RPMI7951 (cell line): ENCODE measurements at regions not wholly inside any gene's neighbourhood (a gene's known extent, or its start where the extent isn't known, plus 50 kb on each side); places are given as distances from the start of the nearest gene placed in this dataset.
"Not testable (repeated sequence)": the region's sequence is repeated elsewhere in the genome, so short reads cannot be mapped to it uniquely, and the experiment has no call there.

Experiments used
- DNase-seq: peaks from one replicate; pipeline ENCODE4 v3.0.0-alpha.2; 2012; ENCODE audit warnings: low read depth

DNA sequence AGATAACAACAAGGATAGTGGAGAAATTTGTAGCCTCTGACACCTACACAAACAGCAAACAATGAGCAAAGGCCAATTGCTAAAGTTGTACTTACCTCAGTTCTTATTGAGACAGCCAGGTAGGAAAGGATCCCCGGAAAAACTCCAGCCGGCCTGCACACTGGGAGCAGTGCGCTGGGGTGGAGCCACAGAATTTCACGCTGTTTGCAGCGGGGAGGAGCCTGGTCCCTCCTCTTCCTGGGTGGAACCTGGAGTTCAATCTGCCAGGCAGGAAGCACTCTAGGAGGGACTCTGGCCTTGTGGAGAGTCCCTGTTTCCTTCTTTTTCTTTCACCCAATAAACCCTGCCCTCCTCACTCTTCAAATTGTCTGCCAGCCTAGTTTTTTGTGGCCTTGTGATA, 382.6 kb upstream of the TGIF2LX start:
- not testable (repeated sequence) for DNase-seq

DNA sequence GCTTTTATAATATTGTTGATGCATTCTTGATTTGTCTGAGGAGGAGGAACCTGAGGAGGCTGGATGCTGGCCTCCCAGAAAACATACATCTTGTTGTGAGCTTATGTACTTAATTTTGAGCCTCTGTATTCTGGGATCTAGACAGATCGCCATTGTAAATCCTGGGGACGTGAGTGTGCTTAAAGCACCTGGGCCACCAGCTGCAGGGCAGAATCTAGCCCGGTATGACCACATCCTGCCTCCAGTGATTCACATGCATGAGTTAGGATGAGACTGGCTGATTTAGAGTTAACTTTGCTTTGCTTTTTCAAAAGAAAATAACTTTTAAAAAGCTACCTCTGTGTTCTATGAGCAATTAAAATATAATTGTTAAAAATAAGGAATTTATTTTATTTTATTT, 364.6 kb upstream of the TGIF2LX start:
- DNase-seq, result not testable (repeated sequence)

DNA sequence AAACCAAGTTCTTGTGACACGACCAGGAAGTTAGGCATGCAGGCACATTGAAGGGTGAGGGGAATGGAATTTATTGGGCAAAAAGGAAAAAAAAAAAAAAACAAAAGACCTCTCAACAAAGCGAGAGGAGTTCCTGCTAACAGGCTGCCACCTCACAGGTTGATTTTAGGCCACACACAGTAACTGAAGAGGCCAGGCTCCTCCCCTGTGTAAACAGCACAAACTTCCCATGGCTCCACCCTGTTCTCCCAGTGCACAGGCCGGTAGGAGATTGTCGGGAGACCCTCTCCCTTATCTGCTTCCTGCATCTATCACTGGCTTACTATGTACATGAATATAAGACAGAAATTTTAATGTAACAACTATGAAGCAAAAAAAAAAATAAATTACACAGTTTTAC, 359.6 kb upstream of the TGIF2LX start:
- not testable (repeated sequence) for DNase-seq

GRCh38 chrX:89563107-89563506, 358.6 kb upstream of the TGIF2LX start:
- DNase-seq, result not testable (repeated sequence)

GRCh38 chrX:89567787-89568186, 353.9 kb upstream of the TGIF2LX start:
- not testable (repeated sequence) for DNase-seq

DNA sequence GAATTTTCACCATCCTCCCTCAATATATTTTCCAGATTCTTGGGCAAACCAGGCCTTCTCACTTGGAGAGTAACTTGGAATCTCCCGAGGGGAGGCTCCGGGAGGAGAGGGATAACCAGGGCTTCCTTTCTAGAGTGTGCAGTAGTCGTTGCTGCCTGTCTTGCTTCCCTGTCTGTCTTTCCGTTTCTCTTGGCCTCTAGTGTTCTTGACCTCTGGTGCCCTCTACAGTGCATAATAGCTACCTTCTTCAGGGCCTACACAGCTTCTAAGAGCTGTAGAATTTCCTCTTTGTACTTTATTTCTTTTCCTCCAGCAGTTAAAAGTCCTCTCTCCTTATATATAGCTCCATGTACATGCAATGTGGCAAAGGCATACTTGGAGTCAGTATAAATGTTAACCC, 339.8 kb upstream of the TGIF2LX start:
- not testable (repeated sequence) for DNase-seq

GRCh38 chrX:89631858-89632257, 289.9 kb upstream of the TGIF2LX start:
- DNase-seq, result not testable (repeated sequence)

DNA sequence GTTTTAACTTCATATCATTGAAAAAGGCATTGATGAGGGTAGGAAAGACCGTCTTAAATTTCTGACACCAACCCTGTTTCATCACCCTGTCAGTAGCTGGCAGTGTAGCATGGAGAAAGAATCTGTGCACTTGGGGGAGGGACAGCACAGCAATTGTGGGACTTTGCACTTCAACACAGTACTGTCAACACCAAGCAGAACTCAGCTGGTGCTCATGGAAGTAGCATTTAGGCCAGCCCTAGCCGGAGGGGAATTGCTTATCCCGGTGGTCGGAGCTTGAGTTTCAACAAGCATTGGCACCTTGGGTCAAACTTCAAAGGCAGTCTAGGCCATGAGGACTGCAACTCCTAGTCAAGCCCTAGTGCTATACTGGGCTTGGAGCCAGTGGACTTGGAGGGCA, 285.8 kb upstream of the TGIF2LX start:
- not testable (repeated sequence) for DNase-seq

GRCh38 chrX:89658662-89659061, 263.0 kb upstream of the TGIF2LX start:
- DNase-seq, result not testable (repeated sequence)

DNA sequence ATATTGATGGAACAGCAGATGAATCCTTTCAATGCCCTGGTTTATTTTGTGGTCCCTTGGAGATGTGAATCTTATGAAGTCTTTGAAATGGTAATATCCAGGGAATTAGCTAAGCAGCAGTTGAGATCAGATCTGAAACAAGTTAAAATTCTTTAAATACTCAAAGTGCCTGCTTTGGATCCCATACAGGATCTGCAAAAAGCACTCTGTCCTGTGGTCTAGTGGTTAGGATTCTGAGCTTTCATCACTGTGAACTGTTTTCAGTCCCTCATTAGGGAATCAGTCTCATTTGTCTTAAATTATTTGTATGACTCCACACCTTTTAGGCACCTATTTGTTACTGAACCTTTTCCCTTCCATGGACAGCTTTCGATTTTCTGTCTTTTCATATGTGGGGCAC, 215.2 kb upstream of the TGIF2LX start:
- not testable (repeated sequence) for DNase-seq

GRCh38 chrX:89707363-89707927, 214.3 kb upstream of the TGIF2LX start:
- not testable (repeated sequence) for DNase-seq

DNA sequence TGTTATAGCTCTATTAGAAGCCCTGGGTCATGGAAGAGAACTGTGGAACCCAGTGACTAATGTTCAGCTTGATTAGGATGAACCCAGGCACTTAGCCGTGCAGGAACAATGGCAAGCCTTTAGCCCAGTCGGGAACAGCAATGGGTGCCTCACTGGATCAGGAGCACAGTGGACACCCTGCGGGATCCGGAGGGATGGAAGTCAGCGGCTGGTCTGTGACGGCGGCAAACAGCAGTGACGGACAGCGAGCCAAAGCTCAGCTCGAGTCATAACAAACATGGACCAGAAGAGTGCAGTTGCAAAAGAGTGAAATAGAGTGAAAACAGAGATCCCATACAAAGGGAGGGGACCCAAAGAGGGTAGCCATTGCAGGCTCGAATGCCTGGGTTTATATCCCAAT, 187.3 kb upstream of the TGIF2LX start:
- DNase-seq, result not testable (repeated sequence)

DNA sequence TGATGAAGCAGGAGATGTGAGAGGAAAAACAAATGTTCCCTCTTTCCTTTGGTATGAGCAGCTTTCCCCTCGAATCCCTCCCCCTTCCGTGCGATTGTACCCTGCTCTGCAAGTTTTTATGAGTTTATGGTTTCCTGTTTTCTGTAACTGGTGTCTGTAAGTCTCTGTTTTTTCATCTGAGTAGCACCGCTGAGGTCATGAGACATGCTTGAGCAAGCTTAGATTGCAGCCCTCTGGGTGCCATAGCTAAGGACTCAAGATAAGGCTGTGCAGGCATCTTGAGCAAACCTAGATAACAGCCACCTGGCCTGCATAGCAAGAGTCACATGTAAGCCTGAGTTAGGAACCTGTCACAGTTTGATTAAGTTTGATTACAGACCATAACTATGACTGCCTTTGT, 165.2 kb upstream of the TGIF2LX start:
- not testable (repeated sequence) for DNase-seq

DNA sequence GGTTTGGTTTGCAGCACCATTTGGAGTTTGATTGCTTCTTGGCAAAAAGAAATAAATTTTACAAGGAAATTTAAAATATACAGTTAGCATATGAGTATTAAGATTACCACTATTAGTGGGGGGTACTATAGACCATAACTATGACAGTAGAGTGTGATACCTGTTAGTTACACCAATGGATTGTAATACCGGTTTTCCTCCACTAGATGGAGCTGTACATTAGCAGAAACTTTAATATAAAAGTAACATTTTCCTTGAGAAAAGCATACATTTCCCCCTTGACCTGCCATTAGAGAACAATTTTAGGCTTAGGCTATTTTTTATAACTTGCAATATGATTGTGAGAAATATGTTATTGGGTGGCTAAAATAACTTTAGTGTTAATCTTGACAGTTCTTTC, 163.9 kb upstream of the TGIF2LX start:
- DNase-seq, result peak; percentile 1

DNA sequence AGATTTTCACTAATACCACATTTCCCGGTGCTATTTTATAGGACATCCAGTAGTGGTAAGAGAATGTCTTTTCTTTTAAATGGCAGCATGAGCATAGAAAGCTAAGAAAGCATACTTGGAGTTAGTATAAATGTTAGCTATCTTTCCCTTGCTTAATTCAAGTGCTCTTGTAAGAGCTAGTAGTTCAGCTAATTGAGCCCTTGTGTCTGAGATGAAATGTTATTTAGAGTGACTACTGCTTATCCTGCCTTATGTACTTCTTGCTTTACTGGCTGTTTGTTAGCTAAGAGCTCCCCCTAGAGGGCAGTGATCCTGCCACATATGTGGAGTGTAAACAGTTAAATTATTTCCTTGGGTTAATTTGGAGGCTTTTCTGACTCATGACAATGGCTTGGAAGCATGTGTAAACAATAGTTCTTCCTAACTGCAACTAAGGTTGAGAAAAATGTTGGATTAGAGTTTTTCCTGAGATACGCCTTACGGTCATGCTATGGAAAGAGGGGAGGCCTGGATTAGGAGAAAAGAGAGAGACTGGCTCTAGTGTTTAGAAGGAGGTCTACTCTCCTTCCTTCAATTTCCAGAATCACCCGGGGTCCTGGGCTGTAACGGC, 162.5 kb upstream of the TGIF2LX start:
- not testable (repeated sequence) for DNase-seq

DNA sequence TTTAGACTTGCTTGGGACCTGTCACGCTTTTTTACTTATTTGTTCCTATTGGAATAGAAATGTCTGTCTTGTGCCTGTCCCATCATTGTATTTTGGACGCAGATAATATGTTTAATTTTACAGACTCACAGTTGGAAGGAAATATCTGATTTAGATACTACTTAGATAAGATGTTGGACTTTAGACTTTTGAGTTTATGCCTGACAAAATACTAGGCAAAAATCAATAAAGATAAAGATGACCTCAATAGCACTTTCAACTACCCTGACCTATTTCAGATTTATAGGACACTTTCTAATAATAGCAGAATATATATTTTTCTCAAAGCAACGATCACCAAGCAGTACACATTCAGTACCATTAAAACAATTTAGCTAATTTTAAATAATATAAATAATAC, 150.1 kb upstream of the TGIF2LX start:
- not testable (repeated sequence) for DNase-seq

DNA sequence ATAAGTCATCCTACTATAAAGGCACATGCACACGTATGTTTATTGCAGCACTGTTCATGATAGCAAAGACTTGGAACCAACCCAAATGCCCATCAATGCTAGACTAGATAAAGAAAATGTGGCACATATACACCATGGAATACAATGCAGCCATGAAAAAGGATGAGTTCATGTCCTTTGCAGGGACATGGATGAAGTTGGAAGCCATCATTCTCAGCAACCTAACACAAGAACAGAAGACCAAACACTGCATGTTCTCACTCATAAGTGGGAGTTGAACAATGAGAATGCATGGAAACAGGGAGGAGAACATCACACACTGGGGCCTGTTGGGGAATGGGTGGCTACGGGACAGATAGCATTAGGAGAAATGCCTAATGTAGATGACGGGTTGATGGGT, 110.3 kb upstream of the TGIF2LX start:
- DNase-seq, result not testable (repeated sequence)

- DNase-seq, result not testable (repeated sequence)
Measured at GRCh38 chrX:89839723-89840122, 82.0 kb upstream of the TGIF2LX start.

DNA sequence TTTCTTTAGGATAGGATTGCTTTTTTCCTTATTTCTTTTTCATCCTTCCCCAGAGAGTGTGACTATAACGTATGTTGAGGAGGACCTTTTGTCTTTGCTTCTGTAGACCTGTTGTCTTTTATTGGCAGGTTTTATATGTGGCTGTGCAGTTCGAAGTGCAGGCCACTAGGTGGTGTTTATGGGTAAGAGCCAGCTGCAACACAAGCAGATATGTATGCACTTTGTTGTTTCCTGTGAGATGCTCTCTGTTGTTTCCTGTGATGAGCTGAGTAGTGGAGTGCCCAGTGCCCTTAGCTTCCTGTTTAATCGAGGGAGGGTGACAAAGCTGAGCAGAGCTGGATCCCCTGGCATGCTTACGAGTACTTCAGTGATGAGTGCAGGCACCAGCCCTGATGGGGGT, 50.0 kb upstream of the TGIF2LX start:
- DNase-seq, result not testable (repeated sequence)
